Thyroid gland (tissue), 4 donors: ENCODE measurements at regions not wholly inside any gene's neighbourhood (a gene's known extent, or its start where the extent isn't known, plus 50 kb on each side); places are given as distances from the start of the nearest gene placed in this dataset.

Experiments
- DNase-seq, 2 donors: peaks; one replicate each; pipeline ENCODE4 v3.0.0-alpha.2; 2019
- H3K27ac ChIP-seq, 3 donors: fragments of 200-600 bp; sonication (generic); 1 replicate in 2 of 3; 2 replicates in 1 of 3; pipeline ENCODE4 v1.5.1; 2016 to 2019; ENCODE audit warnings: mild to moderate bottlenecking in 1 of 3, moderate library complexity in 1 of 3
- H3K27me3 ChIP-seq: fragments of 200-600 bp; sonication (generic); one replicate; pipeline ENCODE4 v1.5.1; 2019
- H3K36me3 ChIP-seq, 2 donors: fragments of 200-600 bp; sonication (generic); one replicate each; pipeline ENCODE4 v1.5.1; 2016 to 2019
- H3K4me1 ChIP-seq, 2 donors: fragments of 200-600 bp; sonication (generic); one replicate each; pipeline ENCODE4 v1.5.1; 2017 to 2019
- H3K4me3 ChIP-seq, 3 donors: fragments of 200-600 bp; sonication (generic); replicated peaks in 1 of 3; 1 replicate in 2 of 3; 2 replicates in 1 of 3; pipeline ENCODE4 v1.5.1; 2016; ENCODE audit warnings: mild to moderate bottlenecking in 1 of 3
- H3K9me3 ChIP-seq: fragments of 200-600 bp; sonication (generic); one replicate; pipeline ENCODE4 v1.5.1; 2017
- CTCF ChIP-seq, 6 experiments: fragments of 200-600 bp in 3 of 6; fragments of 450-650 bp in 3 of 6; sonication (generic) in 3 of 6; IDR thresholded peaks; one replicate each; pipeline ENCODE4 v1.5.1; 2016 to 2019; ENCODE audit warnings: antibody characterized with exemption in 6 of 6, mild to moderate bottlenecking in 2 of 6, inconsistent platforms in 1 of 6, moderate library complexity in 1 of 6
- POLR2A ChIP-seq, 2 donors: fragments of 450-650 bp; IDR thresholded peaks; one replicate each; pipeline ENCODE4 v1.6.1; 2017; ENCODE audit warnings: antibody characterized with exemption in 2 of 2, mild to moderate bottlenecking in 2 of 2, moderate library complexity in 1 of 2
- WGBS, 2 donors: methylation state at CpG; one replicate each; pipeline ENCODE4 v1.1.5; 2017; 5-methylcytosine and 5-hydroxymethylcytosine counted together
- intact Hi-C: fragments of 100-400 bp; cut with DNase I; formaldehyde crosslinking; loops from one replicate; pipeline ENCODE4 v1.15.1; 2023

- intact Hi-C loops: no loop called here
- no peak overlapping the region for H3K4me3 ChIP-seq
- no peak for DNase-seq
- no peaks in the 10 kb centered on the region for H3K36me3 ChIP-seq
- WGBS, 2 donors: 60 to 63% methylated on average over 3 of the region's 3 CpGs
- H3K4me1 ChIP-seq: peaks cover 12 to 14% of the 10 kb centered on the region in 2 donors
- H3K9me3 ChIP-seq: no peaks in the 10 kb centered on the region
- no peaks in the 10 kb centered on the region for H3K27me3 ChIP-seq
- peak overlapping the region; percentile 74 to 78 (median 74) for H3K27ac ChIP-seq
- no peak for TF ChIP-seq CTCF (IDR thresholded peaks at IDR 0.05)
- TF ChIP-seq POLR2A (IDR thresholded peaks at IDR 0.05): no peak
Observed at GRCh38 chr17:69912805-69913204, 162.2 kb upstream of the KCNJ16 start.

GRCh38 chr17:69913216-69913615, 161.8 kb upstream of the KCNJ16 start:
- H3K27me3 ChIP-seq: no peaks in the 10 kb centered on the region
- no peaks in the 10 kb centered on the region for H3K36me3 ChIP-seq
- no peak overlapping the region for H3K4me3 ChIP-seq
- 23 to 35% methylated on average over 2 of the region's 2 CpGs for WGBS, 2 donors
- DNase-seq: peak; percentile 25 to 33
- TF ChIP-seq POLR2A (IDR thresholded peaks at IDR 0.05): peak in 1 of 2 donors; percentile 53
- TF ChIP-seq CTCF (IDR thresholded peaks at IDR 0.05): peak in 5 of 6 experiments; percentile 27 to 48 (median 41)
- H3K27ac ChIP-seq: peak overlapping the region; percentile 74 to 78 (median 74)
- peaks cover 8 to 10% of the 10 kb centered on the region in 2 donors for H3K4me1 ChIP-seq
- H3K9me3 ChIP-seq: no peaks in the 10 kb centered on the region
- intact Hi-C loops: no loop called here

- H3K27me3 ChIP-seq: no peaks in the 10 kb centered on the region
- DNase-seq: no peak
- H3K4me1 ChIP-seq: peaks cover 6% of the 10 kb centered on the region in 2 donors
- TF ChIP-seq POLR2A (IDR thresholded peaks at IDR 0.05) (no peak), CTCF (IDR thresholded peaks at IDR 0.05) (no peak)
- no peaks in the 10 kb centered on the region for H3K9me3 ChIP-seq
- peak overlapping the region; percentile 74 to 78 (median 74) for H3K27ac ChIP-seq
- no peaks in the 10 kb centered on the region for H3K36me3 ChIP-seq
- WGBS, 2 donors: 83 to 88% methylated on average over 2 of the region's 2 CpGs
- H3K4me3 ChIP-seq: no peak overlapping the region
- intact Hi-C loops: no loop called here
Observed at GRCh38 chr17:69913616-69914015, 161.4 kb upstream of the KCNJ16 start.

GRCh38 chr17:69914520-69914919, 160.5 kb upstream of the KCNJ16 start:
- Histone ChIP-seq H3K27ac (peak overlapping the region in 2 of 3 donors; percentile 16 to 74), H3K36me3 (no peaks in the 10 kb centered on the region), H3K27me3 (no peaks in the 10 kb centered on the region), H3K4me3 (no peak overlapping the region), H3K9me3 (no peaks in the 10 kb centered on the region), H3K4me1 (peaks cover 0 to 4% of the 10 kb centered on the region in 2 donors)
- TF ChIP-seq CTCF (IDR thresholded peaks at IDR 0.05) (no peak), POLR2A (IDR thresholded peaks at IDR 0.05) (no peak)
- intact Hi-C loops: no loop called here
- WGBS, 2 donors: 88 to 91% methylated on average over 1 of the region's 1 CpG
- DNase-seq: no peak

GRCh38 chr17:69916761-69917160, 158.3 kb upstream of the KCNJ16 start:
- H3K36me3 ChIP-seq: no peaks in the 10 kb centered on the region
- peaks cover 0 to 4% of the 10 kb centered on the region in 2 donors for H3K4me1 ChIP-seq
- no peak for DNase-seq
- no peak overlapping the region for H3K4me3 ChIP-seq
- H3K27me3 ChIP-seq: no peaks in the 10 kb centered on the region
- no peak overlapping the region for H3K27ac ChIP-seq
- no peaks in the 10 kb centered on the region for H3K9me3 ChIP-seq
- TF ChIP-seq CTCF (IDR thresholded peaks at IDR 0.05) (no peak), POLR2A (IDR thresholded peaks at IDR 0.05) (no peak)
- WGBS, 2 donors: 66 to 69% methylated on average over 2 of the region's 2 CpGs
- intact Hi-C loops: no loop called here
